Astrocyte (in vitro differentiated cells and primary cell): ENCODE measurements at regions not wholly inside any gene's neighbourhood (a gene's known extent, or its start where the extent isn't known, plus 50 kb on each side); places are given as distances from the start of the nearest gene placed in this dataset.

ENCODE experiments used
- DNase-seq: peaks from one replicate; pipeline ENCODE4 v3.0.0-alpha.2; 2010; ENCODE audit warnings: low read depth
- FAIRE-seq: peaks from 2 replicates; lab custom pipeline; 2011; peaks lifted over from hg19 to GRCh38; lab: Jason Lieb, UNC
- H2AFZ ChIP-seq: 2 replicates; pipeline ENCODE4 v1.6.0; 2012; ENCODE audit warnings: low read depth, low read length, inconsistent platforms
- H3K27ac ChIP-seq: 2 replicates; pipeline ENCODE4 v1.5.1; 2011; ENCODE audit warnings: low read depth, low read length, inconsistent platforms
- H3K27me3 ChIP-seq: 2 replicates; pipeline ENCODE4 v1.6.0; 2011; ENCODE audit warnings: low read length, inconsistent platforms; ENCODE audit not compliant: insufficient read depth
- H3K36me3 ChIP-seq: 2 replicates; pipeline ENCODE4 v1.5.1; 2011; ENCODE audit warnings: low read length, inconsistent platforms; ENCODE audit not compliant: insufficient read depth
- H3K4me1 ChIP-seq: 2 replicates; pipeline ENCODE4 v1.5.1; 2011; ENCODE audit warnings: low read length, inconsistent platforms; ENCODE audit not compliant: insufficient read depth
- H3K4me2 ChIP-seq: 2 replicates; pipeline ENCODE4 v1.6.0; 2012; ENCODE audit warnings: low read length, inconsistent platforms
- H3K4me3 ChIP-seq: 2 replicates; pipeline ENCODE4 v1.5.1; 2011; ENCODE audit warnings: low read depth, mild to moderate bottlenecking, low read length, inconsistent platforms; ENCODE audit not compliant: insufficient read depth
- H3K79me2 ChIP-seq: 2 replicates; pipeline ENCODE4 v1.6.0; 2012; ENCODE audit warnings: mild to moderate bottlenecking, low read length, inconsistent platforms; ENCODE audit not compliant: insufficient read depth
- H3K9ac ChIP-seq: 2 replicates; pipeline ENCODE4 v1.6.0; 2012; ENCODE audit warnings: mild to moderate bottlenecking, low read length, inconsistent platforms
- H3K9me3 ChIP-seq: 2 replicates; pipeline ENCODE4 v1.5.1; 2012; ENCODE audit warnings: low read depth, mild to moderate bottlenecking, low read length, inconsistent platforms; ENCODE audit not compliant: insufficient read depth
- H4K20me1 ChIP-seq: 2 replicates; pipeline ENCODE4 v1.6.0; 2012; ENCODE audit warnings: low read length, inconsistent platforms; ENCODE audit not compliant: insufficient read depth
- H3K27ac Mint-ChIP-seq: one replicate; pipeline ENCODE4 v1.8.0; 2021; ENCODE audit warnings: mild to moderate bottlenecking, mixed read lengths; ENCODE audit not compliant: unreplicated experiment
- H3K27me3 Mint-ChIP-seq: one replicate; pipeline ENCODE4 v1.8.0; 2021; ENCODE audit warnings: low read depth, mixed read lengths; ENCODE audit not compliant: unreplicated experiment
- H3K36me3 Mint-ChIP-seq: one replicate; pipeline ENCODE4 v1.8.0; 2021; ENCODE audit warnings: low read depth, mixed read lengths; ENCODE audit not compliant: unreplicated experiment
- H3K4me1 Mint-ChIP-seq: one replicate; pipeline ENCODE4 v1.8.0; 2021; ENCODE audit warnings: low read depth, mixed read lengths; ENCODE audit not compliant: unreplicated experiment
- H3K4me3 Mint-ChIP-seq: one replicate; pipeline ENCODE4 v1.8.0; 2021; ENCODE audit warnings: mild to moderate bottlenecking, moderate library complexity, mixed read lengths; ENCODE audit not compliant: unreplicated experiment
- H3K9me3 Mint-ChIP-seq: one replicate; pipeline ENCODE4 v1.8.0; 2021; ENCODE audit warnings: mild to moderate bottlenecking, mixed read lengths; ENCODE audit not compliant: unreplicated experiment
- EZH2 ChIP-seq: IDR thresholded peaks from 2 replicates; pipeline ENCODE4 v1.6.1; 2012; ENCODE audit warnings: mild to moderate bottlenecking, low read length, inconsistent platforms; ENCODE audit not compliant: insufficient read depth
- TF ChIP-seq, protein P1 (sequence below): IDR thresholded peaks from 2 replicates; pipeline ENCODE4 v1.5.1; 2011; ENCODE audit warnings: low read depth, mild to moderate bottlenecking, inconsistent platforms, low read length, moderate library complexity; ENCODE audit not compliant: insufficient read depth

DNA sequence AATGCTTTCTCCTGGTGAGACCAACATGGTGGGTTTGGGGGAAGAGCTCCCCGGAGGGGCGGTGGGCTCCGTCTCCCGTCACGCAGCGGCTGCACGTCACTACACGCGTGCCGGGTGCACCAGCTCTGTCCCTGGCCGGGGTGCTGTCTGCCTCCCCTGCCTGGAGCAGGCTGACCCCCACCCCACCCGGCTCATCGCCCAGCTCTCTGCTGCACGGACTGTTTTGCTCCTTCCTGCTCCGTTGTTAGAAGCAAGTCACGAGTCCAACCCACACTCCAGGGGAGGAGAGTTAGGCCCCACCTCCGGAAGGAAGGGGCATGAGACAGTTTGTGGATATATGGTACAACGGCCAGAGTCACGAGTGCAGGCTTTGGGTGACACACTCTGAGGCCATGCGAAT, 364.9 kb downstream of the BRD1 start:
- Mint-ChIP-seq H3K27me3 (peaks cover 35% of the 10 kb centered on the region), H3K9me3 (peaks cover 2% of the 10 kb centered on the region), H3K36me3 (no peaks in the 10 kb centered on the region), H3K4me3 (no peak overlapping the region), H3K27ac (no peak overlapping the region), H3K4me1 (no peaks in the 10 kb centered on the region)
- no peak for FAIRE-seq
- Histone ChIP-seq H3K36me3 (no peaks in the 10 kb centered on the region), H3K4me1 (no peaks in the 10 kb centered on the region), H3K4me2 (no peak overlapping the region), H3K27ac (no peak overlapping the region), H3K4me3 (no peak overlapping the region), H3K79me2 (no peaks in the 10 kb centered on the region), H3K9ac (no peak overlapping the region), H3K9me3 (peaks cover 21% of the 10 kb centered on the region), H2AFZ (no peak overlapping the region), H3K27me3 (no peaks in the 10 kb centered on the region), H4K20me1 (no peaks in the 10 kb centered on the region)
- DNase-seq, result no peak
- TF ChIP-seq, protein P1, sequence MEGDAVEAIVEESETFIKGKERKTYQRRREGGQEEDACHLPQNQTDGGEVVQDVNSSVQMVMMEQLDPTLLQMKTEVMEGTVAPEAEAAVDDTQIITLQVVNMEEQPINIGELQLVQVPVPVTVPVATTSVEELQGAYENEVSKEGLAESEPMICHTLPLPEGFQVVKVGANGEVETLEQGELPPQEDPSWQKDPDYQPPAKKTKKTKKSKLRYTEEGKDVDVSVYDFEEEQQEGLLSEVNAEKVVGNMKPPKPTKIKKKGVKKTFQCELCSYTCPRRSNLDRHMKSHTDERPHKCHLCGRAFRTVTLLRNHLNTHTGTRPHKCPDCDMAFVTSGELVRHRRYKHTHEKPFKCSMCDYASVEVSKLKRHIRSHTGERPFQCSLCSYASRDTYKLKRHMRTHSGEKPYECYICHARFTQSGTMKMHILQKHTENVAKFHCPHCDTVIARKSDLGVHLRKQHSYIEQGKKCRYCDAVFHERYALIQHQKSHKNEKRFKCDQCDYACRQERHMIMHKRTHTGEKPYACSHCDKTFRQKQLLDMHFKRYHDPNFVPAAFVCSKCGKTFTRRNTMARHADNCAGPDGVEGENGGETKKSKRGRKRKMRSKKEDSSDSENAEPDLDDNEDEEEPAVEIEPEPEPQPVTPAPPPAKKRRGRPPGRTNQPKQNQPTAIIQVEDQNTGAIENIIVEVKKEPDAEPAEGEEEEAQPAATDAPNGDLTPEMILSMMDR, result no peak
- no peak for TF ChIP-seq EZH2

DNA sequence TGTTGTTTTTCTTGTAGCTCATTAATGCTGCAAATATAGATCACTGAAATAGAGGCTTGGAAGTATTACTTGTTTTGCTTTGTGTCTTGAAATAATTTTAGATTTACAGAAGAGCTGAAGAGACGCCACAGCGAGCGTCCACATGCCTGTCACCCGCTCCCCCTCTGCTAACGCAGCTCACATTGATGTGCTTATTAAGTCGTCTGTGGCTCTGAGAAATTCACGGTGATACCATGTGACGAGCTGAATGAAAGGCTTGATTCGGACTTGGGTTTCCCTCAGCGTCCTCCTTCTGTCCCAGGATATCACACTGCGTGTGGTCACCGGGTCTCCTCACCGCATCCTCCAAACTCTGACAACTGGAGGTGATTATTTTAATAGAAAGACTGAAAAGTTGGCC, 365.4 kb downstream of the BRD1 start:
- H3K27ac Mint-ChIP-seq, result no peak overlapping the region

DNA sequence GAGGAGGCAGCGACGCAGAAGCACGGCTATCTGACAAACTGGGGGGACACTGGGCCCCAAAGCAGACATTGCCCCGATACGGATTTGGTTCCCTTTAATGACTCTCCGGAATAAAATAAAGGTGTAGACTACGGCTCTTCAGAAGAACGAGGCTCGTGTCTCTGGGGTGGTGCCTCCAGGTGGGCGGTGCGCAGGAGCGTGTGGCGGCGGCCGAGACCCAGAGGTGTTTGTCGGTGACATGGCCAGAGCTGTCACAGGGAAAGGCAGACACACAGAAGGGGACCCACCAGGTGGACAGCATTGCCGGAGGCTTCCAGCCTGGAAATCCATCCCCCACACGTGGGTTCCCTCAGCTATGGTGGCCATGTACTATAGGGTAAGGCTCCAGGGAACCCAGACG, 366.0 kb downstream of the BRD1 start:
- Mint-ChIP-seq H3K27me3 (peaks cover 32% of the 10 kb centered on the region), H3K36me3 (no peaks in the 10 kb centered on the region), H3K27ac (no peak overlapping the region), H3K9me3 (peaks cover 2% of the 10 kb centered on the region), H3K4me3 (no peak overlapping the region), H3K4me1 (no peaks in the 10 kb centered on the region)
- Histone ChIP-seq H3K36me3 (no peaks in the 10 kb centered on the region), H2AFZ (no peak overlapping the region), H3K9ac (no peak overlapping the region), H3K4me1 (no peaks in the 10 kb centered on the region), H3K27ac (no peak overlapping the region), H3K4me2 (no peak overlapping the region), H3K27me3 (no peaks in the 10 kb centered on the region), H3K9me3 (peaks cover 19% of the 10 kb centered on the region), H3K4me3 (no peak overlapping the region), H4K20me1 (no peaks in the 10 kb centered on the region), H3K79me2 (no peaks in the 10 kb centered on the region)
- no peak for DNase-seq
- no peak for TF ChIP-seq EZH2
- TF ChIP-seq, protein P1, result no peak
- FAIRE-seq, result no peak

More for the DNA sequence above, 365.4 kb downstream of the BRD1 start:
- no peak overlapping the region for H3K4me2 ChIP-seq
- FAIRE-seq (no peak), DNase-seq (no peak)
- peaks cover 21% of the 10 kb centered on the region for H3K9me3 ChIP-seq
- H3K36me3 ChIP-seq, result no peaks in the 10 kb centered on the region
- H3K79me2 ChIP-seq, result no peaks in the 10 kb centered on the region
- no peaks in the 10 kb centered on the region for H3K4me1 Mint-ChIP-seq
- no peak overlapping the region for H3K4me3 ChIP-seq
- no peak overlapping the region for H3K9ac ChIP-seq
- no peak overlapping the region for H3K4me3 Mint-ChIP-seq
- H3K27me3 ChIP-seq, result no peaks in the 10 kb centered on the region
- no peak overlapping the region for H3K27ac ChIP-seq
- TF ChIP-seq, protein P1, result no peak
- TF ChIP-seq EZH2, result no peak
- H3K36me3 Mint-ChIP-seq, result no peaks in the 10 kb centered on the region
- peaks cover 35% of the 10 kb centered on the region for H3K27me3 Mint-ChIP-seq
- peaks cover 2% of the 10 kb centered on the region for H3K9me3 Mint-ChIP-seq
- H3K4me1 ChIP-seq, result no peaks in the 10 kb centered on the region
- H4K20me1 ChIP-seq, result no peaks in the 10 kb centered on the region
- H2AFZ ChIP-seq, result no peak overlapping the region
